ENCODE measurements at regions not wholly inside any gene's neighbourhood (a gene's known extent, or its start where the extent isn't known, plus 50 kb on each side); places are given as distances from the start of the nearest gene placed in this dataset.

DNA sequence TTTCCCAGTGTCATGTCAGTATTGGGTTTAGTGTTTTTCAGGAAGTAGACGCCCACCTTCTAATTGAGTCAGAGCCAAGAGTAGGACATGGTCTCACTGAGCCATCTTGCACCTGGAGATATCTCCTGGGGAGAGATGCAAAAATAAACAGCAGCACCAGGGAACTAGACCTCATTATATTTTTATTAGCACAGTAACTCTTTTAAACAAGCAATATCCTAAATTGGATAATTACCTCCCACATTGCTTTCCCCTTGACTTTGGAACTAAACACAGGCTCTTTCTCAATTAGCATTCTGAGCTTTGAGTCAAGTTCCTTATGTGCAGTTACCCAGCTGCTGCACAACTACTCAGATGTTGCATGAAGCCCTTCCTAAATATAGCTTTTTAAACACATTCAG is 175.4 kb downstream of the IBTK start:
- TF ChIP-seq, protein P1, sequence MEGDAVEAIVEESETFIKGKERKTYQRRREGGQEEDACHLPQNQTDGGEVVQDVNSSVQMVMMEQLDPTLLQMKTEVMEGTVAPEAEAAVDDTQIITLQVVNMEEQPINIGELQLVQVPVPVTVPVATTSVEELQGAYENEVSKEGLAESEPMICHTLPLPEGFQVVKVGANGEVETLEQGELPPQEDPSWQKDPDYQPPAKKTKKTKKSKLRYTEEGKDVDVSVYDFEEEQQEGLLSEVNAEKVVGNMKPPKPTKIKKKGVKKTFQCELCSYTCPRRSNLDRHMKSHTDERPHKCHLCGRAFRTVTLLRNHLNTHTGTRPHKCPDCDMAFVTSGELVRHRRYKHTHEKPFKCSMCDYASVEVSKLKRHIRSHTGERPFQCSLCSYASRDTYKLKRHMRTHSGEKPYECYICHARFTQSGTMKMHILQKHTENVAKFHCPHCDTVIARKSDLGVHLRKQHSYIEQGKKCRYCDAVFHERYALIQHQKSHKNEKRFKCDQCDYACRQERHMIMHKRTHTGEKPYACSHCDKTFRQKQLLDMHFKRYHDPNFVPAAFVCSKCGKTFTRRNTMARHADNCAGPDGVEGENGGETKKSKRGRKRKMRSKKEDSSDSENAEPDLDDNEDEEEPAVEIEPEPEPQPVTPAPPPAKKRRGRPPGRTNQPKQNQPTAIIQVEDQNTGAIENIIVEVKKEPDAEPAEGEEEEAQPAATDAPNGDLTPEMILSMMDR (IDR thresholded peaks at IDR 0.05; ENCODE audit: borderline replicate concordance, insufficient read depth, low read depth, low read length) = no peak
- no peak overlapping the region for H3K4me3 ChIP-seq (ENCODE audit: low read depth, low read length)

DNA sequence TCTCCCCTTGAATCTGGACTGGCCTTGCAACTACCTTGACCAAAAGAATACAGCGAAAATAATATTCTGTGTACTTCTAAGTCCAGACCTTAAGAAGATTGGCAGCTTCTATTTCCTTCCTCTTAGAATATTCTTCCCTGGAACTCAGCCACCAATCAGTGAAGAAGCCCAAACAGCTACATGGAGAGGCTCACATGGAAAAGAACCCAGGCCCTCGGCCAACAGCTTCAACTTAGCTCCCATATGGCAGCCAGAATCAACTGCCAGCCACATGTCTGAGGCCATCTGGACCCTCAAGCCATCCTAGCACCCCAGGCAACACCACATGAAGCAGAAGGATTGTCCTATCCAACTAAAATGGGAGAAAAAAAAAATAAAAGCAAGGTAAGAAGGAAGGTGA is 178.8 kb downstream of the IBTK start:
- H3K4me3 ChIP-seq (ENCODE audit: low read depth, low read length) = no peak overlapping the region
- TF ChIP-seq, protein P1 (IDR thresholded peaks at IDR 0.05; ENCODE audit: borderline replicate concordance, insufficient read depth, low read depth, low read length) = no peak

DNA sequence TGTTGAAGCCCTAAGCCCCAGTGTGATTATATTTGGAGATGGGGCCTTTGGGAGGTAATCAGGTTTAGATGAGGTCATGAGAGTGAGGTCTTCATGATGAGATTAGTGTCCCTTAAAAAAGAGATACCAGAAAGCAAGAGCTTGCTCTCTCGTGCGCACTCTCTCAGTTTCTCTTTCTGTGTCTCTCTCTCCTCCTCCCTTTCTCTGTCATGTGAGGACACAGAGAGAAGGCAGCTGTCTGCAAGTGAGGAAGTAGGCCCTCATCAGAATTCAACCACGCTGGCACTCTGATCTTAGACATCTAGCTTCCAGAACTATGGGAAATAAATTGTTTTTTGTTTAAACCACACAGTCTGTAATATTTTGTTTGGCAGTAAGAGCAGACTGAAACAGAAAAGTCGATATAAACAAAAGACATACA is 180.5 kb downstream of the IBTK start:
- TF ChIP-seq, protein P1 (IDR thresholded peaks at IDR 0.05; ENCODE audit: borderline replicate concordance, insufficient read depth, low read depth, low read length) = no peak

DNA sequence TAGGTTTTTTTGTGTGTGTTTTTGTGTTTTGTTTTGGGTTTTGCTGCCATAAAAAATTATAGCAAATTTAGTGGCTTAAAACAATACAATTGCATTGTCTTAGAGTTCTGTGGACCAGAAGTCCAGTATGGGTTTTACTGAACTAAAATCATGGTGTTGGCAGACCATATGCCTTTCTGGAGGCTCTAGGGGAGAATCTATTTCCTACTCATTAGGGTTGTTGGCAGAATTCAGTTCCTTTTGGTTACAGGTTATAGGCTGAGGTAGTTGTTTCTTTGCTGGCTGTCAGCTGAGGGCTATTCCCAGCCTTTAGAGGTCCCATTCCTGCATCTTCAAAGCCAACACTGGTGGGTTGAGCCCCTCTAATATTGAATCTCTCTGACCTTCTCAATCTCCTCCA is 181.3 kb downstream of the IBTK start:
- no peak overlapping the region for H3K4me3 ChIP-seq (ENCODE audit: low read depth, low read length)
- TF ChIP-seq, protein P1 (IDR thresholded peaks at IDR 0.05; ENCODE audit: borderline replicate concordance, insufficient read depth, low read depth, low read length) = no peak

More for the DNA sequence above, 180.5 kb downstream of the IBTK start:
- no peak overlapping the region for H3K4me3 ChIP-seq (ENCODE audit: low read depth, low read length)

DNA sequence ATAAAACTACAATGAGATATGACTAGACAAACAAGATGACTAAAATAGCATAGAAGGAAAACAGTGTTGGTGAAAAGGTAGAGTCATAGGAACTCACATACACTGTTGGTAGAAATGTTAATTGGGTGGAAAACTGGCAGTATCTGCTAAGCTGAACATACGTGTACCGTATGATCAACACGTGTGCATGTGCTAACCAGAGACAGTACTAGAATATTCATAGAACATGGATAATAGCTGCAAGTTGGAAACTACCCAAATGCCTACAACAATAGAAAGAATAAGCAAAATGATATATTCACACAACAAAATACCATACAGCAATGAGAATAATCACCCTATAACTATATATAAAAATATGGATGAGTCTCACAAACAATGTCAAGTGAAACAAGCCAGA is 184.0 kb downstream of the IBTK start:
- TF ChIP-seq, protein P1 (IDR thresholded peaks at IDR 0.05; ENCODE audit: borderline replicate concordance, insufficient read depth, low read depth, low read length) = no peak
- H3K4me3 ChIP-seq (ENCODE audit: low read depth, low read length) = no peak overlapping the region

DNA sequence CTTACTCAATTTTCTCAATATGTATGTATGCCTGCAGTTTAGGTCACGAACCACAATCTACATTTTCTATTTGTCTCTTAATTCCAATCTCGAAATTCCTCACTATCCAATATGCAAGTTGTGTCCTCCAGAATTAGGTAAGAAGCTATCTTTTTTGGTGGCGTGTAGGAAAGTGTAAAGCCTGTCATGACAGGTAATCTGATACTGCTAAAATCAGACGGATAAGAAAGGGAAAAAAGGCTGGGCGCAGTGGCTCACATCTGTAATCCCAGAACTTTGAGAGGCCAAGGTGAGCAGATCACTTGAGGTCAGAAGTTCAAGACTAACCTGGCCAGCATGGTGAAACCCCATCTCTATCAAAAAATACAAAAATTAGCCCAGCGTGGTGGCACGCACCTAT is 185.3 kb downstream of the IBTK start:
- TF ChIP-seq, protein P1 (IDR thresholded peaks at IDR 0.05; ENCODE audit: borderline replicate concordance, insufficient read depth, low read depth, low read length) = no peak
- no peak overlapping the region for H3K4me3 ChIP-seq (ENCODE audit: low read depth, low read length)

DNA sequence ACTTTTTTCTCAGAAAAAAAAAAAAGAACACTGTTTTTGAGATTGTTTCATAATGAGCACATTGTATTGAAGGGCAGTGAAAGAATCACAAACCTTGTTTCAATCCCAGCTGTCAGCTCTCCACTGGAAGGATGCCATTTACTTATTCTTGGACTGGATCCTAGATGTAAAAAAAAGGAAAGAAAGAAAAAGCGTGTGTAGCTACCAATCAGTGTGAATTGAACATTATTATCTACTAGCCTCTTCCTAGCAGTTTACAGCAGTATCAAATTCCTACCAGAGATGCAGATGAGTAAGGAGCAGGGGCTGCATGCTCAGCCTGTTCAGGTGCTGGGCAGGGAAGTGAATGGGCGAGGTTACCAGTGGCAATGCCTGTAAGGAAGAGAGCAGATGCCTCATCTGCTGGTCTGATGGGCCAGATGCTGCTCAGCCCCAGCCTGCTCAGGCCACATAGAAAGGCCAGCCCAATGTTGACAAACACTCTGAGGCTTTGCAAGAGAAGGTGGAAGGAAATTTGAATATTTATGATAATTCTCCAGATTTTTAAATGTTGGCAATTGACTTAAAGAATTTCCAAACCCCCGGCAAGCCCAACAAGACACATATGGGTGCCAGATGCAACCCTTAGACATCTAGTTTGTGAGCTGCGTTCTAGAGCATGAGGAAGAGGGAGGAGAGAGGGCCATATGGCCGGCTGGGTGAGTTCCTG is 189.5 kb downstream of the IBTK start:
- TF ChIP-seq, protein P1 (IDR thresholded peaks at IDR 0.05; ENCODE audit: borderline replicate concordance, insufficient read depth, low read depth, low read length) = no peak
- no peak overlapping the region for H3K4me3 ChIP-seq (ENCODE audit: low read depth, low read length)
